ENCODE measurements at regions not wholly inside any gene's neighbourhood (a gene's known extent, or its start where the extent isn't known, plus 50 kb on each side); places are given as distances from the start of the nearest gene placed in this dataset.
A peak's percentile ranks its signal among the peaks of the same experiment; 100 is the strongest.

GRCh38 chr3:157922614-157923013 lies 183.6 kb downstream of the SHOX2 start:
- TF ChIP-seq, protein P1, sequence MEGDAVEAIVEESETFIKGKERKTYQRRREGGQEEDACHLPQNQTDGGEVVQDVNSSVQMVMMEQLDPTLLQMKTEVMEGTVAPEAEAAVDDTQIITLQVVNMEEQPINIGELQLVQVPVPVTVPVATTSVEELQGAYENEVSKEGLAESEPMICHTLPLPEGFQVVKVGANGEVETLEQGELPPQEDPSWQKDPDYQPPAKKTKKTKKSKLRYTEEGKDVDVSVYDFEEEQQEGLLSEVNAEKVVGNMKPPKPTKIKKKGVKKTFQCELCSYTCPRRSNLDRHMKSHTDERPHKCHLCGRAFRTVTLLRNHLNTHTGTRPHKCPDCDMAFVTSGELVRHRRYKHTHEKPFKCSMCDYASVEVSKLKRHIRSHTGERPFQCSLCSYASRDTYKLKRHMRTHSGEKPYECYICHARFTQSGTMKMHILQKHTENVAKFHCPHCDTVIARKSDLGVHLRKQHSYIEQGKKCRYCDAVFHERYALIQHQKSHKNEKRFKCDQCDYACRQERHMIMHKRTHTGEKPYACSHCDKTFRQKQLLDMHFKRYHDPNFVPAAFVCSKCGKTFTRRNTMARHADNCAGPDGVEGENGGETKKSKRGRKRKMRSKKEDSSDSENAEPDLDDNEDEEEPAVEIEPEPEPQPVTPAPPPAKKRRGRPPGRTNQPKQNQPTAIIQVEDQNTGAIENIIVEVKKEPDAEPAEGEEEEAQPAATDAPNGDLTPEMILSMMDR (conservative IDR thresholded peaks at IDR 0.05; ENCODE audit: low read length) = no peak
- H3K4me3 ChIP-seq (ENCODE audit: low read length) = no peak overlapping the region
- no peak for DNase-seq (ENCODE audit: low read depth)

GRCh38 chr3:157921811-157922210 lies 184.4 kb downstream of the SHOX2 start:
- H3K4me3 ChIP-seq (ENCODE audit: low read length) = no peak overlapping the region
- TF ChIP-seq, protein P1 (conservative IDR thresholded peaks at IDR 0.05; ENCODE audit: low read length) = no peak
- DNase-seq (ENCODE audit: low read depth) = peak; percentile 11

- DNase-seq (ENCODE audit: low read depth) = peak; percentile 30
- no peak overlapping the region for H3K4me3 ChIP-seq (ENCODE audit: low read length)
- TF ChIP-seq, protein P1 (conservative IDR thresholded peaks at IDR 0.05; ENCODE audit: low read length) = no peak
Observed at GRCh38 chr3:157920822-157921700, 185.2 kb downstream of the SHOX2 start.

DNA sequence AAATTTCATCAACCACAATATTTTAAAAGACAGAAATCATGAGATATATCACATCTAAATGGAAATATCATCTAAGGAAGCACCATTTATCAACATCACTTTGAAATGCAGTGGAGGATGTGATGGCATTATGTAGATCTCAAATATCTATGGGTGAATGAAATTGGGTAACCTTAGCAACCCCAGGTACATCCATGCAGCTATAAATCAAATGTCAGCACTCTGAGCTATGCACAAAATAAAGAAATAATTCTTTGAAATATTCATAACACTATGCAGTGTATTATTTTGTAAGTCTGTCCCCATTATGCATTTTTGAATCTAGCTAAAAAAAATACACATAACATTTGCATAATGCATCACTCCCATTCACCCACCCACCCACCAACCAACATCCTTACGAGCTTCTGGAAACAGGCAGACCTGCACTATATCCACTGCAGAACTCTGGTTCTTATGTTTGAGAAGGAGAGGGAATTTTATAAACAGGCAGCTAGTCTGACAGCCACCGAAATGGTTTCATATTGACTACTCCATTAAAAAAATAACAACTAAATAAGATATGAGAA lies 186.8 kb downstream of the SHOX2 start:
- TF ChIP-seq, protein P1 (conservative IDR thresholded peaks at IDR 0.05; ENCODE audit: low read length) = no peak
- no peak for DNase-seq (ENCODE audit: low read depth)
- H3K4me3 ChIP-seq (ENCODE audit: low read length) = no peak overlapping the region

DNA sequence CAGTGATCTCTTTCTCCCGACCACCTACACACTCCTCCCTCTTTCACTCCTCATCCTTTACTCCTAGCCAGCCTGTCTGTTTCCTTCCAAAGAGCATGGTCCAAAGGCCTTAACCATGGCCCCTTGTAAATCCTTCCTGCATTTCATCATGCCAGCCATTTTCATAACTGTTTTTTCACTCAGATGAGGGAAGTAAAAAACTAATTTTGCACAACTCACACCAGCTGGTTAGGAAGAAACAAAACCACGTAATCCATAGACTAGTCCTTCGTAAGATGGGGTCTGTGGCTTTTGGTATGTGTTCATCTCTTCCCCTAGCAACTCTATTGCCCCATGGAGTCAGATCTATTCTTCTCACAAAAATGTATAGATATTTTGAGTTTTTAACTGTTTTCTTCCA lies 187.8 kb downstream of the SHOX2 start:
- no peak for DNase-seq (ENCODE audit: low read depth)
- TF ChIP-seq, protein P1 (conservative IDR thresholded peaks at IDR 0.05; ENCODE audit: low read length) = no peak
- no peak overlapping the region for H3K4me3 ChIP-seq (ENCODE audit: low read length)

GRCh38 chr3:157916672-157917071 lies 189.5 kb downstream of the SHOX2 start:
- TF ChIP-seq, protein P1 (conservative IDR thresholded peaks at IDR 0.05; ENCODE audit: low read length) = no peak
- peak; percentile 27 for DNase-seq (ENCODE audit: low read depth)
- no peak overlapping the region for H3K4me3 ChIP-seq (ENCODE audit: low read length)

DNA sequence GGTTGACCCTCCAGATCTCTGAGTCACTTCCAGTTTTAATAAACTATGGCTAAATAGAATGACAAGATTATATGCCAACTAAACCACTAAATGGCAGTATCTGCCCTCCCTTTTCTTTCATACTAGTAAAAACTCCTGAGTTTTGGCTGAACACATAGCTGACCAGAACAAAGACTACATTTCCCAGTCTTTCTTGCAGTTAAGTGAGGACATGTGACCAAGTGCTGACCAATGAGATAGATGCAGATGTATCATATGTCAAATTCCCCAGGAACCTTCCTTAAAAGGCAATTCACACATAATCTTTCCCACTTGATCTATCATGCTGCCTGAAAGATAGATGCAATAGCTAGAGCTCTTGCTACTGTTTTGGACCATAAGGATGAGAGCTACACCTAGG lies 191.3 kb downstream of the SHOX2 start:
- no peak overlapping the region for H3K4me3 ChIP-seq (ENCODE audit: low read length)
- peak; percentile 7 for DNase-seq (ENCODE audit: low read depth)
- TF ChIP-seq, protein P1 (conservative IDR thresholded peaks at IDR 0.05; ENCODE audit: low read length) = no peak
